Caco-2 (cell line): ENCODE measurements at regions not wholly inside any gene's neighbourhood (a gene's known extent, or its start where the extent isn't known, plus 50 kb on each side); places are given as distances from the start of the nearest gene placed in this dataset.

ENCODE experiments used
- BruUV-seq: library from RNA; stranded (reverse); fragments of 400-500 nt; replicated peaks from 2 replicates; lab custom pipeline; 2021; lab: Mats Ljungman, UMichigan
- CTCF ChIA-PET: fragments of 300-600 bp; sonication (Branson Sonifier 250); formaldehyde crosslinking; loops from one replicate; lab custom pipeline; 2022; ENCODE audit warnings: antibody characterized with exemption; lab: Charles Lee
- POLR2A ChIA-PET: fragments of 300-600 bp; sonication (Branson Sonifier 250); formaldehyde crosslinking; loops from one replicate; lab custom pipeline; 2022; ENCODE audit warnings: antibody characterized with exemption; lab: Charles Lee
- DNase-seq, 2 experiments: peaks; one replicate each; pipeline versions ENCODE4 v3.0.0 to v3.0.0-alpha.2; 2020 to 2022
- H3K27me3 ChIP-seq: replicated peaks from 2 replicates; pipeline ENCODE4 v1.6.0; 2011; ENCODE audit warnings: low read length; ENCODE audit not compliant: control insufficient read depth, insufficient read depth
- H3K36me3 ChIP-seq: 2 replicates; pipeline ENCODE4 v1.5.1; 2011; ENCODE audit warnings: low read length; ENCODE audit not compliant: control insufficient read depth, insufficient read depth
- H3K4me1 ChIP-seq: fragments of 250-450 bp; sonication (Bioruptor Pico); 2 replicates; pipeline ENCODE4 v1.5.1; 2020; ENCODE audit warnings: mild to moderate bottlenecking
- H3K4me3 ChIP-seq: 2 replicates; pipeline ENCODE4 v1.5.1; 2011; ENCODE audit warnings: low read depth, mild to moderate bottlenecking, control low read depth, low read length
- H3K9me3 ChIP-seq: fragments of 250-450 bp; sonication (Bioruptor Pico); 2 replicates; pipeline ENCODE4 v1.5.1; 2020; ENCODE audit warnings: mild to moderate bottlenecking, moderate library complexity
- H3K27ac Mint-ChIP-seq: one replicate; pipeline ENCODE4 v1.8.0; 2022; ENCODE audit warnings: mixed read lengths; ENCODE audit not compliant: unreplicated experiment
- H3K27me3 Mint-ChIP-seq: one replicate; pipeline ENCODE4 v1.8.0; 2022; ENCODE audit warnings: mixed read lengths; ENCODE audit not compliant: insufficient read depth, unreplicated experiment
- H3K36me3 Mint-ChIP-seq: one replicate; pipeline ENCODE4 v1.8.0; 2022; ENCODE audit warnings: mild to moderate bottlenecking, mixed read lengths; ENCODE audit not compliant: insufficient read depth, unreplicated experiment
- H3K4me1 Mint-ChIP-seq: one replicate; pipeline ENCODE4 v1.8.0; 2022; ENCODE audit warnings: low read depth, mixed read lengths; ENCODE audit not compliant: unreplicated experiment
- H3K4me3 Mint-ChIP-seq: one replicate; pipeline ENCODE4 v1.8.0; 2022; ENCODE audit warnings: mild to moderate bottlenecking, moderate library complexity, mixed read lengths; ENCODE audit not compliant: unreplicated experiment
- H3K9me3 Mint-ChIP-seq: one replicate; pipeline ENCODE4 v1.8.0; 2022; ENCODE audit warnings: mixed read lengths; ENCODE audit not compliant: unreplicated experiment
- intact Hi-C: fragments of 100-400 bp; cut with micrococcal nuclease; formaldehyde crosslinking; loops from one replicate; pipeline ENCODE4 v1.10.0; 2022; ENCODE audit not compliant: unreplicated experiment
- TF ChIP-seq, protein P1 (sequence below), 2 experiments: fragments of 200-600 bp in 1 of 2; IDR thresholded peaks; 1 replicate in 1 of 2; 2 replicates in 1 of 2; pipeline versions ENCODE4 v1.5.1 to v1.8.0; 2011 to 2022; ENCODE audit warnings: antibody characterized with exemption in 1 of 2, control low read depth in 1 of 2, inconsistent platforms in 1 of 2, low read depth in 1 of 2, low read length in 1 of 2, mild to moderate bottlenecking in 1 of 2, moderate library complexity in 1 of 2; ENCODE audit not compliant: insufficient read depth in 1 of 2, severe bottlenecking in 1 of 2, unreplicated experiment in 1 of 2

- H3K4me3 ChIP-seq, result no peak overlapping the region
- TF ChIP-seq, protein P1, sequence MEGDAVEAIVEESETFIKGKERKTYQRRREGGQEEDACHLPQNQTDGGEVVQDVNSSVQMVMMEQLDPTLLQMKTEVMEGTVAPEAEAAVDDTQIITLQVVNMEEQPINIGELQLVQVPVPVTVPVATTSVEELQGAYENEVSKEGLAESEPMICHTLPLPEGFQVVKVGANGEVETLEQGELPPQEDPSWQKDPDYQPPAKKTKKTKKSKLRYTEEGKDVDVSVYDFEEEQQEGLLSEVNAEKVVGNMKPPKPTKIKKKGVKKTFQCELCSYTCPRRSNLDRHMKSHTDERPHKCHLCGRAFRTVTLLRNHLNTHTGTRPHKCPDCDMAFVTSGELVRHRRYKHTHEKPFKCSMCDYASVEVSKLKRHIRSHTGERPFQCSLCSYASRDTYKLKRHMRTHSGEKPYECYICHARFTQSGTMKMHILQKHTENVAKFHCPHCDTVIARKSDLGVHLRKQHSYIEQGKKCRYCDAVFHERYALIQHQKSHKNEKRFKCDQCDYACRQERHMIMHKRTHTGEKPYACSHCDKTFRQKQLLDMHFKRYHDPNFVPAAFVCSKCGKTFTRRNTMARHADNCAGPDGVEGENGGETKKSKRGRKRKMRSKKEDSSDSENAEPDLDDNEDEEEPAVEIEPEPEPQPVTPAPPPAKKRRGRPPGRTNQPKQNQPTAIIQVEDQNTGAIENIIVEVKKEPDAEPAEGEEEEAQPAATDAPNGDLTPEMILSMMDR (IDR thresholded peaks at IDR 0.05; ENCODE audit: insufficient read depth in 1 of 2, low read depth in 1 of 2, low read length in 1 of 2, severe bottlenecking in 1 of 2, unreplicated experiment in 1 of 2), result no peak
- H3K9me3 Mint-ChIP-seq, result peaks cover 9% of the 10 kb centered on the region
- no peaks in the 10 kb centered on the region for H3K36me3 ChIP-seq
- no peaks in the 10 kb centered on the region for H3K27me3 ChIP-seq
- no peak overlapping the region for H3K4me3 Mint-ChIP-seq
- no peak for DNase-seq
- POLR2A ChIA-PET, result no interaction called here
- intact Hi-C loops, result no loop called here
- no peak overlapping the region for H3K27ac Mint-ChIP-seq
- BruUV-seq, result no TSS peak
- CTCF ChIA-PET, result no interaction called here
- no peaks in the 10 kb centered on the region for H3K4me1 ChIP-seq
- peaks cover 6% of the 10 kb centered on the region for H3K27me3 Mint-ChIP-seq
- H3K36me3 Mint-ChIP-seq, result no peaks in the 10 kb centered on the region
- no peaks in the 10 kb centered on the region for H3K4me1 Mint-ChIP-seq
- no peaks in the 10 kb centered on the region for H3K9me3 ChIP-seq
Measured at GRCh38 chr2:67251741-67252140, 145.4 kb upstream of the ETAA1 start.

GRCh38 chr2:67255933-67256615, 141.1 kb upstream of the ETAA1 start:
- no peaks in the 10 kb centered on the region for H3K4me1 ChIP-seq
- H3K4me3 ChIP-seq, result no peak overlapping the region
- Mint-ChIP-seq H3K27ac (no peak overlapping the region), H3K4me3 (no peak overlapping the region), H3K27me3 (peaks cover 6% of the 10 kb centered on the region), H3K4me1 (no peaks in the 10 kb centered on the region), H3K36me3 (no peaks in the 10 kb centered on the region), H3K9me3 (peaks cover 9% of the 10 kb centered on the region)
- ChIA-PET CTCF (no interaction called here), POLR2A (no interaction called here)
- DNase-seq, result no peak
- no peaks in the 10 kb centered on the region for H3K9me3 ChIP-seq
- no peaks in the 10 kb centered on the region for H3K27me3 ChIP-seq
- TF ChIP-seq, protein P1 (IDR thresholded peaks at IDR 0.05; ENCODE audit: insufficient read depth in 1 of 2, low read depth in 1 of 2, low read length in 1 of 2, severe bottlenecking in 1 of 2, unreplicated experiment in 1 of 2), result no peak
- no peaks in the 10 kb centered on the region for H3K36me3 ChIP-seq
- no TSS peak for BruUV-seq
- intact Hi-C loops, result no loop called here

- H3K9me3 Mint-ChIP-seq, result peaks cover 9% of the 10 kb centered on the region
- Histone ChIP-seq H3K4me1 (no peaks in the 10 kb centered on the region), H3K4me3 (no peak overlapping the region), H3K27me3 (no peaks in the 10 kb centered on the region), H3K9me3 (no peaks in the 10 kb centered on the region), H3K36me3 (no peaks in the 10 kb centered on the region)
- H3K27me3 Mint-ChIP-seq, result peaks cover 6% of the 10 kb centered on the region
- no peaks in the 10 kb centered on the region for H3K4me1 Mint-ChIP-seq
- H3K27ac Mint-ChIP-seq, result no peak overlapping the region
- ChIA-PET CTCF (no interaction called here), POLR2A (no interaction called here)
- BruUV-seq, result no TSS peak
- no peak overlapping the region for H3K4me3 Mint-ChIP-seq
- no peak for DNase-seq
- H3K36me3 Mint-ChIP-seq, result no peaks in the 10 kb centered on the region
- intact Hi-C loops, result no loop called here
- TF ChIP-seq, protein P1 (IDR thresholded peaks at IDR 0.05; ENCODE audit: insufficient read depth in 1 of 2, low read depth in 1 of 2, low read length in 1 of 2, severe bottlenecking in 1 of 2, unreplicated experiment in 1 of 2), result no peak
Measured at GRCh38 chr2:67256892-67257291, 140.2 kb upstream of the ETAA1 start.
